Fibroblast of skin of left biceps (primary cell): ENCODE measurements at regions not wholly inside any gene's neighbourhood (a gene's known extent, or its start where the extent isn't known, plus 50 kb on each side); places are given as distances from the start of the nearest gene placed in this dataset.
"Not testable (repeated sequence)": the region's sequence is repeated elsewhere in the genome, so short reads cannot be mapped to it uniquely, and the experiment has no call there.

Source experiments
- DNase-seq, 2 experiments: peaks; one replicate each; pipeline ENCODE4 v3.0.0-alpha.2; 2013; ENCODE audit warnings: low read depth in 2 of 2

- DNase-seq: no peak
Observed at GRCh38 chr1:104309673-104310072, 560.0 kb downstream of the AMY1C start.

- no peak for DNase-seq
Observed at GRCh38 chr1:104315823-104316222, 566.1 kb downstream of the AMY1C start.

GRCh38 chr1:104322131-104322530, 572.4 kb downstream of the AMY1C start:
- no peak for DNase-seq

- no peak for DNase-seq
Observed at GRCh38 chr1:104329278-104329677, 579.6 kb downstream of the AMY1C start.

GRCh38 chr1:104331763-104332162, 582.1 kb downstream of the AMY1C start:
- no peak for DNase-seq

GRCh38 chr1:104337927-104338326, 588.2 kb downstream of the AMY1C start:
- not testable (repeated sequence) for DNase-seq

GRCh38 chr1:104341944-104342343, 592.2 kb downstream of the AMY1C start:
- DNase-seq: no peak

- no peak for DNase-seq
Observed at GRCh38 chr1:104348277-104348676, 598.6 kb downstream of the AMY1C start.

GRCh38 chr1:104353580-104353979, 603.9 kb downstream of the AMY1C start:
- DNase-seq: no peak

- DNase-seq: no peak
Observed at GRCh38 chr1:104358086-104358485, 608.4 kb downstream of the AMY1C start.

GRCh38 chr1:104358621-104359020, 608.9 kb downstream of the AMY1C start:
- no peak for DNase-seq

GRCh38 chr1:104378414-104378813, 628.7 kb downstream of the AMY1C start:
- no peak for DNase-seq

- DNase-seq: no peak
Observed at GRCh38 chr1:104380003-104380402, 630.3 kb downstream of the AMY1C start.

- no peak for DNase-seq
Observed at GRCh38 chr1:104387716-104388508, 638.2 kb downstream of the AMY1C start.

- DNase-seq: no peak
Observed at GRCh38 chr1:104392552-104392951, 642.9 kb downstream of the AMY1C start.

- DNase-seq: no peak
Observed at GRCh38 chr1:104402178-104402577, 652.5 kb downstream of the AMY1C start.

GRCh38 chr1:104403883-104404282, 654.2 kb downstream of the AMY1C start:
- no peak for DNase-seq

GRCh38 chr1:104406728-104407127, 657.0 kb downstream of the AMY1C start:
- DNase-seq: no peak

GRCh38 chr1:104408268-104408667, 658.6 kb downstream of the AMY1C start:
- DNase-seq: no peak

- DNase-seq: no peak
Observed at GRCh38 chr1:104435255-104435654, 685.6 kb downstream of the AMY1C start.

- no peak for DNase-seq
Observed at GRCh38 chr1:104440011-104440410, 690.3 kb downstream of the AMY1C start.

GRCh38 chr1:104456724-104457123, 707.0 kb downstream of the AMY1C start:
- no peak for DNase-seq

GRCh38 chr1:104459886-104460285, 710.2 kb downstream of the AMY1C start:
- no peak for DNase-seq

GRCh38 chr1:104460880-104461279, 711.2 kb downstream of the AMY1C start:
- no peak for DNase-seq
